Stimulated activated CD4-positive, alpha-beta T cell treated with anti-CD3 and anti-CD28 coated beads, Interleukin-1b, Interleukin-23, amount 100 ng/mL, for 48 hours (primary cell): ENCODE measurements at regions not wholly inside any gene's neighbourhood (a gene's known extent, or its start where the extent isn't known, plus 50 kb on each side); places are given as distances from the start of the nearest gene placed in this dataset.
"Not testable (repeated sequence)": the region's sequence is repeated elsewhere in the genome, so short reads cannot be mapped to it uniquely, and the experiment has no call there.

ENCODE experiments used
- DNase-seq: peaks from one replicate; pipeline ENCODE4 v3.0.0-alpha.2; 2020

- not testable (repeated sequence) for DNase-seq
Measured at GRCh38 chr13:30054546-30054945, 204.1 kb upstream of the UBL3 start.

- DNase-seq, result no peak
Measured at GRCh38 chr13:30053939-30054338, 203.5 kb upstream of the UBL3 start.

GRCh38 chr13:30052120-30052519 is 201.7 kb upstream of the UBL3 start:
- no peak for DNase-seq

GRCh38 chr13:30051531-30052060 is 201.2 kb upstream of the UBL3 start:
- no peak for DNase-seq

DNA sequence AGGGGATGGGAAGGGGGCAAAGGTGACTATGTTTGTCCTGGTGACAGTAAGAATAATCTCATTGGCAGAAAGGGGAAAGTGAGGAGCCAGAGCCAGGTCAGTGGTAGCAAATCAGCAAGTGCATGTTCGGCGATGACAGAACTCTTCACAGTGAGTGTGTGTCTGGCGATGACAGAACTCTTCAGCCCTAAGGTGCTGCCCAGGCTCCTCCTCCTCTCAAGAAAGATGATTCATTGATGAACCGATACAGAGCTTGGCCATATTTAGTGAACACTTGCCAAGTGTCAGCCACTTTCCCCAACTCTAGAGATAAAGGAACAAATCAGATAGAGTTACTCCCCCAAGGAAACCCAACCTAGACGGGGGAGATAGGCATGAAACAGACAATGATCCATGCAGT is 199.3 kb upstream of the UBL3 start:
- peak; percentile 13 for DNase-seq

GRCh38 chr13:30047154-30047874 is 196.9 kb upstream of the UBL3 start:
- no peak for DNase-seq

GRCh38 chr13:30045916-30046704 is 195.7 kb upstream of the UBL3 start:
- DNase-seq, result no peak

DNA sequence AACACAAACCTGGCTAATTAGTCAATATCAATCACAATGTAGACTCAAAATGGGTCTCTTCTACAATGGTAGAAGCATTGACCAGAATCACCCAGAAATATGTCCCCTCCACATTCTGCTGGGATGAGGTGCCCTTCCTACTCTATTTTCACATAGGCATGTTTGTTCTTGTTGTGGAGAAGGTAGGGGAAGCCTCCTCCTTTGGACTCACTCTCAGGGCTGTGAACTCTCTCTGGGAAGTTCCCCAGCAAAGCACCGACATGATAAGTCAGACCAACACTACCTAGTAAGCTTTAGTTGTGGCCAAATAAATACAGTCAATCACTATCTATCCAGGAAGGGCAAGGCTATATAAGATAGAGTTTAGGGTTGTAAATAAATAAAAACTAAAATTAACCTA is 194.5 kb upstream of the UBL3 start:
- no peak for DNase-seq

DNA sequence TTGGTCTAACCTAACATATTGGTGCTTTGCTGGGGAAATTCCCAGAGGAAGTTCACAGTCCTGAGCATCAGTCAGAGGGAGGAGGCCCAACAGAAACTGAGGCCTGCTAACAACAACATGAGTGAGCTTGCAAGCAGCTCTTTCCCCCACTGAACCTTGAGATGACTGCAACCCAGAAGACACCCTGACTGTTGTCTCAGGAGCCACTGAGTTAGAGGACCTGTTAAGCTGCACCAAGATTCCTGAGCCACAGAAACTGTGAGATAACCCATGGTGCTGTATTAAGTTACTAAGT is 193.2 kb upstream of the UBL3 start:
- no peak for DNase-seq

DNA sequence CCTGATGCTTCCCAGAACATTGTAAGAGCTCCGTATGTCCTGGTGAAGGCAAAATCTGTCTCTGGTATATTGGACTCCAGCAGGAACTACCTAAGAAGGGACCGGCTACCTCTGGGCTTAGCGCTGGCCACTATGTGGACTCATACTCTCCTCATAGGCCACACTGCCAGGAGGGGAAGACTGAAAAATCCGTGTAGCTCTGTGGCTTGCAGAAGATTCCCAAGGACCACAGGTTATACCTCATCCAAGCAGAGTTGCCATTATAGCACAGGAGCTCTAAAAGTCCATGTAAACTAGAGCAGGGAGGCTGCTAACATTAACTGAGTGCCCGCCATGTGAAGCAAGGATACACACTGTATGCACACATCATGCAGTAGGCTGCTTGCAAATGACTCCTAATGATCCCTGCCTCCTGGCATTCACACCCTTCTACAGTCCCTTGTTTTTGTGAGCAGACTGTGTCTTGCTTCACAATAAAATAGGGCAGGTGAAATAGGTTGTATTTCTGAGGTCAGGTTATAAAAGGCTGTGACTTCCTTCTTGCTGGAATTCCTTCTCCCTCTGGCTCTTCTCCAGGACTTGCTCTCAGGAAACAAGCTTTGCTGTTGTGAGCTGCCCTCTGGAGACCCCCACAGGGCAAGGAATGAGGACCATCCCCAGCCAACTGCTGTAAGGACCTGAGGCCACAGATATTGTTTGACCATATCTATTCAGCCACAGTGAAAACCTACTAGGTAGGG is 192.6 kb upstream of the UBL3 start:
- DNase-seq, result no peak

- no peak for DNase-seq
Measured at GRCh38 chr13:30042272-30042671, 191.9 kb upstream of the UBL3 start.

DNA sequence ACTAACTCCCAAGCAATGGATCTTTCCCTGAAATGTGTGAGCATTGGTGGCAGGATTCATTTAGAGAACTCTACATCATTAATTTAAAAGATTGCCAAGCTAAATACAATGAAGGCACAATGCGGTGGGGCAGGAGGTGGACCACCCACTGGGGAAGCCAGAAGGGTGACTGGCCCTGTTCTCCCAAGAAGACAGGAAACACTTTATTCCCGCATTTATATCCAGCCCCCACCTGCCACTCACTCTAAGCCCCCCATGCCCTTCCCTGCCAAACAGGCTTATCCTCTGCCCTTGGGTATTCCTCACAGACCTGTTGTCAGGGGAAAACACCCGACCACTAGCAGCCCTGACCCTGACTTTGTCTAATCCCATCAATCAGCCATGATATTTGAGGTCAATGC is 189.1 kb upstream of the UBL3 start:
- no peak for DNase-seq

- no peak for DNase-seq
Measured at GRCh38 chr13:30038884-30039283, 188.5 kb upstream of the UBL3 start.

- DNase-seq, result no peak
Measured at GRCh38 chr13:30037766-30038165, 187.3 kb upstream of the UBL3 start.

DNA sequence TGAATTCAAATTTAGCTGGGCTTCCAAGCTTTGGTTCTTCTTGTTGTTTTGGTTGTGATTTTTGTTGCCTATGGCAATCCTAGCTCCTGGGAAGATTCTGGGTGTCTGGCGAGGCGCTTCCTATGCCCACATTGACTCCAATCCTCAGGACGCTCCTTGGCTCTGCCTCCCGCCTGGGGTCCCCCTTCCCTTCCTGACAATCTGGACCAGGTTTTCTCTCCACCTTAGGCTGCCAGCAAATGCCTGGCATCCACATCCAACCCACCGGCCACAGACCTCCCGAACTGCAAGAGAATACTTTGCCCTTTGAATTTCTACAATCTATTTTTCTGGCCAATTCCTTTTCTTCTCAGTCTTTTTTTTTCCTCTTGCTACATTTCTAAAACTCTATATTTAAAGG is 186.9 kb upstream of the UBL3 start:
- no peak for DNase-seq

- no peak for DNase-seq
Measured at GRCh38 chr13:30034458-30034795, 184.0 kb upstream of the UBL3 start.

DNA sequence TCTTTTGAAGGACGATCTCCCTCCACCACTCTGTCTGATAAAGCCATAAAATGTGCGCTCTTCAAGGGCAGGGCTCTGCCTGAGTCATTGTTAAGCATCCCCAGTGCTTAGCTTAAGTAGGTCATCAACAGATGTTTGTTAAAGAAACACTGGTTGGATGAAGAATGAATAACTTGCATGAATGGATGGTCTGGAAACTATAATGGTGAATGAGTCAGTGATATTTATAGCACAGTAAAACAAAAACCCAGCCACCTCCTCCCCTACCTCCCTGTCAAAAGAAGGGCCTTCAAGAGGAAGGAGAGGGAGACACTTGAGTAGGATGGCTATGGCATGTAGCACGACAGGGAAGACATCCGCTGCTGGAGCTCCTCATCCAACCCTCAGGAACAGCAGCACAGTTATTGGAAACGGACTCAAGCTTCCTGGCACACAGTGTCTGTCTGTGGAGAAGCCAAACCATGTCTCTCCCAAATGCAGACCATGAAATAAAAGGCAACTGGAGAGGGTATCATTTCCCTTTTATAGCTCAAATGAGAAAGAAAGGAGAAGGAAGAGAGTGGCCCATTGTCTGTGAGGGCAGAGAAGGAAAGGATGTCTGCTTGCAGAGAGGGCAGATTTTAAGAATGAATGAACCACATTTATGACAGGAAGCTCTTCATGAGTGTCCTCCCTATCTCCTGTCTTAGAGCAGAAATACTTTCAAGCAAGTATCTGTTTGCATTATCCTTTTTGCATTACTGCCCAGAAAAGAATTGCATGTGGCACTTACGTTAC is 183.5 kb upstream of the UBL3 start:
- no peak for DNase-seq

GRCh38 chr13:30032263-30032662 is 181.8 kb upstream of the UBL3 start:
- no peak for DNase-seq

DNA sequence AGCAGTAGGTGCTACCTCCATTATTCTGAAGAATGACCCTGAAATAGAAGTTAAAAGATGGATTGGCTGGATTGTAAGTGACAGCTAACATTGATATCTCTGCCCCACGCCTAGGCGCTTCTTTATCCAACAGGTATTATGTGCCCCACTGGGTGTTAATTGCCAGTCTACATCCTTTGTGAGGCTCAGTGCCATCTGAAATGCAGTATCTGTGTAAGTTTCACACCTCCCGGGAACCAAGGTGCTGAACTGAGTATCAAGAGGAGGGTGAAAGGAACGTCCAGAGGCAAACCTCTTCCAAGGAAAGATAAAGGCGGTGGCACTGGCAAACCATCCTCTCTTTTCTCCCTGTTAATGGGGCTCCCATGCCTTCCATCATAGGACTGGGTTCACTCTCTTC is 181.1 kb upstream of the UBL3 start:
- DNase-seq, result no peak

DNA sequence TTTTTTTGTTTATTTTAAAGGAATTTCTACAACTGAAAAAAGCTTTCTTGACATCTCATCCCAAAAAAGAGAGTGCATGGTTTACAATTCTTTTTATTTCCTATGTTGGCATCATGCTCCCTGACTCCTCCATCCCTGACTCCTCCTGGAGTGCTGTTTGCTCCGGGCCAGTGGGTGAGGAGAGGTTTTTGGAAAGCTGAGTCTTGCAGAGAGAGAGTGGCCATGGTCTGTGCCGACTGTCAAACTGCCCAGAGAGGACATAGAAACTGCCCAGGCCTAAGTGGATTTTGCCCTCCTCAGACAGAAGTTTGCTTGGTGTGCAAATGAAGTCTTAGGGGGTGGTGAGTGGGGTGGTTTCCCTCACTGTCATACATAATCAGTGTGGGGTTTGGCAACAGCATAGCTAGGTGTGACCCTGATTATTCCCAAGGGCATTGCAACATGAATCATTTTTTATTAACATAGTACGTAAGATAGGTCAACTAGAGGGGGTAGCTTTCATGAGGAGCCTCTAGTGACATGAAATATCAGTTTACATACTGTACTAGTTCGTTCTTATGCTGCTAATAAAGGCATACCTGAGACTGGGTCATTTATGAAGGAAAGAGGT is 179.8 kb upstream of the UBL3 start:
- no peak for DNase-seq

- no peak for DNase-seq
Measured at GRCh38 chr13:30027569-30028455, 177.4 kb upstream of the UBL3 start.

- no peak for DNase-seq
Measured at GRCh38 chr13:30026909-30027308, 176.5 kb upstream of the UBL3 start.
